Suppressor macrophage (primary cell): ENCODE measurements at regions not wholly inside any gene's neighbourhood (a gene's known extent, or its start where the extent isn't known, plus 50 kb on each side); places are given as distances from the start of the nearest gene placed in this dataset.
"Not testable (repeated sequence)": the region's sequence is repeated elsewhere in the genome, so short reads cannot be mapped to it uniquely, and the experiment has no call there.

Experiments
- DNase-seq, 4 experiments: peaks; one replicate each; pipeline ENCODE4 v3.0.0-alpha.2; 2020 to 2022

DNA sequence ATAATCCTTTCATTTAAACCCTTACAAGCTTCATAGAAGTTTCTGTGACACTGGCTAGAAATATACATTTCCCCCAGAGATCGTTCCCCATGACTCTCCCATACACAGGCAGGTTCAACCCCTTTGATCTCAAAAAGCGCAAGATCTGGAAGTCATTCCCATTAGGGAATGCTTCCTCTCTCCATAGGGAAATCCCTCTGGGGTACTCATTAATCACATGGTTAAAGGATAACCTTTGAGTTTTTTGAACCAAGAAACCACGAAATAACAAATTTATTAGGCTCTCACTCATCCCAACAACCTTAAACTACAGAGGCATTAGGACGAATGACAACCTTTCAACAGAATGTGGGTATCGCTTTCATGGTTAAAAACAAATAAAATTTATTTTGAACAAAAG lies 211.9 kb upstream of the PRICKLE2 start:
- no peak for DNase-seq

DNA sequence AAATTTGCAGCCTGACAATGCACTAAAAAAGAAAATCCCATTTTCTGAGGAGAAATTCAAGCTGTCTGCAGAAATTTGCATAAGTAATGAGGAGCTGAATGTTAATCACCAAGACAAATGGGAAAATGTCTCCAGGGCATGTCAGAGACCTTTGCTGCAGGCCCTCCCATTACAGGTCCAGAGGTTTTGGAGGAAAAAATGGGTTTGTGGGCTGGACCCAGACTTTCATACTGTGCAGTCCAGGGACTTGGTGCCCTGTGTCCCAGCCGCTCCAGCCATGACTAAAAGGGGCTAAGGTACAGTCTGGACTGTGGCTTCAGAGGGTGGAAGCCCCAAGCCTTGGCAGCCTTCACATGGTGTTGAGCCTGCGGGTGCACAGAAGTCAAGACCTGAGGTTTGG lies 209.8 kb upstream of the PRICKLE2 start:
- not testable (repeated sequence) for DNase-seq

DNA sequence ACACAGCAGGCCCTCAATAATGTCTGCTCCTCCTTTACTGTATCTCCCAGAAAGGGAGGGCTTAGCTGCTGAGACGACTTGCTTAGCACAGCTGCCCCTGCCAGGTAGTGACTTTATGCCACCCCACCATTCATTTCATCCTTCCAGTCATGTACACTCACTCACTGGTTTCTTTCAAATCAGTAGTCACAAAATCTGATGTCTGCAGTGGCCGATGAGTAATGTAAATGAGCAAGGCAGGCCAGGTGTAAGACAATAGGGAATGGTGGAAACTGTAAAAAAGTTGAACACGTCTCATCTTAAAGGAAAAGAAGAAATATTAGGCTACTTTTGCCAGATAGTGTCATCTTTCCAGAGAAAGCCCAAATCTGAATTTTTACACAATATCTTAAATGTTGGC lies 207.6 kb upstream of the PRICKLE2 start:
- DNase-seq: no peak

DNA sequence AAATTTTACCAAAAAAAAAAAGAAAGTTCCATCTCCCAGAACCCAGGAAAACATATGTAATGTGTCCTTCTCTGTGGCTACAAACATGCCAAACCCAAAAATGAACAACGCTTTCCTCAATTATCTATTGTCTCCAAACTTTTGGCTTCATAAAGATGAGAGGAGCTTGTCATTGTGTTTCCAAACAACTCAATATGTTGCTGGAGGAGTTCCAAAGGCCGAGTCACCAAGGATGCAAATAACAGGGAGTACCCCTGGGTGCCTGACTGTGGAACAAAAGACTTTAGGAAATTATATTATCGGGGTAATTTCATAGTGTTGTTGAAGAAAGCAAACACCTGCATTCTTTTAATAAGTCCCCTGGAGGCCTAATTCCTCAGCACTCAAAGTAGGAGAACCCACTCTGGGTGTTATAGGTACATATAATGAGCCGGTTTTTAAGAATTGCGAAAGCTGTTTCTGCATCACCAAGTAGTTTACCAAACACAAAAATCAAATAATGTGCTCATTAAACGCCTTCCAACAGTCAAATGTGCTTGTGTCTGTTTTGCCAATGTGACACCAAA lies 206.3 kb upstream of the PRICKLE2 start:
- no peak for DNase-seq

DNA sequence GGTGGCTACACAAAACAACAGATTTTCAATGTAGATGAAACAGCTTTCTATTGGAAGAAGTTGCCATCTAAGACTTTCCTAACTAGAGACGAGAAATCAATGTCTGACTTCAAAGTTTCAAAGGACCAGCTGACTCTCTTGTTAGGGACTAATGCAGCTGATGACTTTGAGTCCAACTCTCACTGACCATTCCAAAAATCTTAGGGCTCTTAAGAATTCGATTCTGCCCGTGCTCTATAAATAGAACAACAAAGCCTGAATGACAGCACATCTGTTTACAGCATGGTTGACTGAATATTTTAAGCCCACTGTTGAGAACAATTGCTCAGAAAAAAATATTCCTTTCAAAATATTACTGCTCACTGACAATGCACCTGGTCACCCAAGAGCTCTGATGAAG lies 202.4 kb upstream of the PRICKLE2 start:
- DNase-seq: no peak

DNA sequence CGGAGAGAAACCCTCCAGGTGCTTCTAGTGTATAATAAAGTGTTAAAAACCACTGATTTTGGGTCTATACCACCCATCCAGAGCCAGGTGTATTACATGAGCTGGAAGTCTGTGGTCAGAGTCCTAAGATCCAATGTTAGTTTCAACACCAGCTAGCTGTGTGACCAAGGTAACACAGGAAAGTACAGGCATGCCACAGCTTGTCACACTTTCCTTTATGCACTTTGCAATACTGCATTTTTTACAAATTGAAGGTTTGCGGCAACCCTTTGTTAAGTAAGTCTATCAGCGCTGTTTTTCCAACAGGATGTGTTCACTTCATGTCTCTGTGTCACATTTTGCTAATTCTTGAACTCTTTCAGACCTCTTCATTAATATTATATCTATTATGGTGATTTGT lies 201.3 kb upstream of the PRICKLE2 start:
- no peak for DNase-seq

DNA sequence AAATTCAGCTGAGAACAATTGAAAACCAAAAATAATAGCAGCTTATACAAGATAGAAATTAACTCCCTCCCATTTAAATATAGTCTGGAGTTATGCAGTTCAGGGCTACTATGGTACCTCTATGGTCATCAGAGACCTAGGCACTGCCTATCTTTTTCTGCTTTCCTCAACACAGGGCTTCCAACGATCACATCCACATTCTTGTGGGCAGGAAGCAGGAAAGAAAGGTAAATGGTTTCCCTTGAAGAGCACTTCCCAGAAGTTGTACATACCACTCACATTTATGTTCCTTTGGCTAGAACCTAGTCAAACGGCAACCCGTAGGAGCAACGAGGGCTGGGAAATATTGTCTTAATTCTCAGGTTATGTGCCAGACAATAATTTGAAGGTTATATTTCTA lies 197.7 kb upstream of the PRICKLE2 start:
- no peak for DNase-seq

DNA sequence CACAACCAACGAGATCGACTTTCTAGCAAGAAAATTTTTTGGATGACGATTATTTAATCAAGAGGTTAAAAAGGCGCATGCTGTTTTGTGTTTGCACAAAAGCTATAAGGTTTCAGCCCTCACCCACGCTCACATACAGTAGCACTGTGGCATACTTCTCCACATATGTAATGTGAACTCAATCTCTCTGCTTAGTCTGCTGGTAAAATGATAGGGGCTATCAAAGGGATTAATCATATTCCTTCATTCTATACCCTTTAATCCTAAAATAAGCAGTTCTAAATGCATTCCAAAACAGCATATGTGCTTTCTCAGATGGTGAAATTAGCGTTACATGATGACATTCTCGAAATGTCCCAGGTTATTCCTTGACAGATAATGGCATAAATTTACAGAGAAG lies 196.9 kb upstream of the PRICKLE2 start:
- no peak for DNase-seq

DNA sequence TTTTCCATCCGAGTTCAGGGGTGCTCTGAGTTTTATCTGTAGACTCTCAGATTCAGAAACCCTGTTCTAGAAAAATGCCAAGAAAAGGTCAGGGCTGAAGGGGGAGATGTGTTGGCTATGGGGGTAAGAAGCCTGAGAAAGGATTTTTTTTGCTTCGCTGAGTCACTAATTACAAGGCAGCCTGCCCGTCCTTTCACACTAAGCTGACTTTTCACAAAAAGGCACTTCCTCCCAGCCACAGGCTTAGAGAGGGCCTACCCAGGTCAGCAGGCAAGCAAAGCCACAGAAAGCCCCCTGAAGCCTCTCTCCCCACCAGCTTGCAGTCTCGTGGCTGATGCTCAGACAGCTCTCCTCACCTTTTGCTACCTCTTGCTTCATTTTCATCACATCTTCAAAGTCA lies 192.6 kb upstream of the PRICKLE2 start:
- DNase-seq: no peak

DNA sequence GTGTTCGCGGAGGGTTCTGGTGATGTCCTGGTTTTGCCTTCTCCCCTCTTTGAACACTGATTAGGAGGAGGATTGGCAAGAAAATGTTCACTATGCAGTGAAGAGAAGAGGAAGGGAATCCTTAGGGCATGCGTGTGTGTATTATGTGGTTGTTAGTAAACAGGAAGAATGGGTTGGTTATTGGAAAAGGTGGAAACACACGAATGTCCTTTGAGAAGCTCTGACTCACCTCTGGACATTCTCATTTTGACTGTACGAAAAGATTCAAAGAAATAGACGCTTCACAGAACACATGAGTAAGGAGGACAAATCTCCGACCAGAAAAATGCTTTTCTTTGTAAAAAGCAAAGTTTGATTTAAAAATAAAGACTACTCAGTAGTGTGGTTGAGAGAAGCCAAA lies 188.8 kb upstream of the PRICKLE2 start:
- DNase-seq: no peak

DNA sequence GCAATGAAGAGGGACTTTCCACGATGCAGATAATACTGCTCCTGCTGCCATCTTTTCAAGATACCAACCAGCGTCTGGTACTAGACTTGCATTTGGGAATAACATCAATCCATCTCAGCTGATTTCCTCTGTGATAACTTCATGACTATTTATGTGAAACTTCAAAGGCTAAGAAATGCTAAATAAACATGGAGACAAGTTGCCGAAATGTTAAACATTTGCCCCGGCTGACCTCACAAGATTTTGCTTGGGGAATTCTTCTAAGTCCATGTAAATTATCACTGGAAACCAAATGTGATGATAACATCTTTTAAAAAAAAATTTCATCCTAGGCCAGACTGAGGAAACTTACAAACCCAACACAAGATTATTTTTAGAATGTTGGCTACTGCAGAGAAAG lies 185.8 kb upstream of the PRICKLE2 start:
- DNase-seq: no peak

DNA sequence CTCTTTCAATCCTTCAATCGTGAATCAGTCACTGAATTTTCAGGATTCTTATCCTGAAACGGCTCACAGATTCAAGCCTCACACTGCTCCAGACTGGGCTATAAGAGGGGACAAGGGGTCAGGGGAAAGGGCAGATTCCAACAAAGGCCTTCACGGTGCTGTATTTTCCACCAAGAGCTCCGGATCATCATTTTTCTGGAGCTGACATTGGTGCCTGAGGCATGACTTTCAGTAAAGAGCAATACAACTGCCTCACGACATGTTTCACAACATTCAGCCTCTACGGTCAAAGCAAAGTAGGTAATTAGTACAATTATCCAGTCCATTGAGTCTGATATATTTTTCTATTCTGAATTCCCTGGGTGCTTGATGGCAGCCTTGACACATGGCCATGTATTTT lies 185.0 kb upstream of the PRICKLE2 start:
- DNase-seq: no peak

DNA sequence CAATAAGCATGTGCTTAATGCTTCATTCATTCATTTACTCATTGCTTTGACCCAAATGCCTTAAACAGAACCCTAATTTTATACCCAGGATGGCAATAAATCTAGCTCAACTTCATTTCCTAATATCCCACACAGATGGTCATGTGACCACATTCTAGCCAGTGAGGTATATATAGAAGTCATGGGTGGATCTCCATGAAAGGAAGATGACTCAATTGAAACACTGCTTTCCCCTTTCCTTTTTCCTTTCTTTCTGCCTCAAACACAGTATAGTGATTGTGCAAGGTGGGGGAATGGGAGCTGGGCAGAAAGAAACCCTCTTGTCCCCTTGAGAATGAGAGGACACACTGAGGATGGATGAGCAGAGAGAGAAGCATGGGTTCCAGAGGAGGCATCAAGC lies 183.5 kb upstream of the PRICKLE2 start:
- no peak for DNase-seq

DNA sequence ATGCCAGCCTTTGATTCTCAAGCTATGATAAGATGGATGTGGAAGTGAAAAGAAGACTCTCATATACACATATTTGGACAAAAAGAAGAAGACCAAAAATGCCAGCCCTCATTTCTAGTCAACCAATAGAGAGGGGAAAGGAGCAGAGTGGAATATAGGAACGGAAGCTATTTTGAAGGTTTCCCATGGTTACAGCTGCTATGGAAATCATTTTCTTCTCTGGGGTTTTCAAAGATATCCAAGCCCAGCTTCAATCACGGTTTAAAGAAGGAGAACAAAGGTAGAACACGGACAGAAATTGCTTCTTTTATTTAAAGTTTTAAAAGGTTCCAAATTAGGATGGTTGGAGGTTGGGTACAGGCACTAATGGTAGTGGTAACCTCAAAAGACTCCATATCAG lies 181.0 kb upstream of the PRICKLE2 start:
- DNase-seq: no peak

DNA sequence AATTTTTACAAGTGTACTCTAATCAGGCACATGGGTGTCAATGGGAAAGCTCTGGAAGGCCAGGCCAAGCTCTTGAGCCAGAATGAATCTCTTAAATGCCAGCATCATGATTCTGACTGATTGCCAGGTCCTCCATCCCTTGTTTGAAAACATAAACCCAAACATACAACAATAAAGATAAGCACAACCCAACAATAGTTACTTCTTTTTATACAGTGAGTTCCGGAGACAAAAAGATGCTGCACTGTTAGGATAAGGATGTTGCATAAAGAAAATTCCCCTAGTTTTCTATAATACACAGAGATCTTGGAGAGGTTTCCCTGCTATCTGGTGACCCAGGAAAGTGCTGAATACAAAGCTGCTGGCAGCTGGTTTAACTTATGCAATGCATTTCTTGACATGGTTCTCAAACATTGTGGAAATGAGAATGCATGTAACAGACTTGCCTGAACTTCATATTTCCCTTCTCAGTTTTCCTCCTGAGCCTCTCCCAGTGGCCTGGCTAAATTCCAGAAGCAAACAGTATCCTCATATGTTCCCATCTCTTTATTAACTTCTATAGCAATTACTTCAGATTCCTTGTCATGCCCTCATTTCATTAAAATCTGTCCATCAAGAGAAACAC lies 180.1 kb upstream of the PRICKLE2 start:
- DNase-seq: no peak

DNA sequence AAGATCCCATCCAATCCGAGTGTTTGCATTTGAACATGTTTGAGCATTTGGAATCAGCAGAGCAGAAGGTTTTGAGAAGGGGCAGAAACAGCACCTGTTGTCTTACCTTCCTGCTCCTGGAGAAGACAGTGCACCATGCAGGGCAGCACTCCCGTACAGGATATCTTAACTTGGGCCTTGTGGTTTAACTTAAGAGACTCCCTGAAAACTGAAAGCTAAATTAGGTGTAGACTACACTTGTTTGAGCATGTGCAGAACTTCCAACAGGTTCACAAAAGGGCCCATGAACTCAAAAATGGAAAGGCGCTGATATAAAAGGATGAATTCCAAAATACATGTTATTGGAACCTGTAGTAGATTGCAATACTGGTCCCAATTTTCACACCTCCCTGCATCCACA lies 175.4 kb upstream of the PRICKLE2 start:
- no peak for DNase-seq

DNA sequence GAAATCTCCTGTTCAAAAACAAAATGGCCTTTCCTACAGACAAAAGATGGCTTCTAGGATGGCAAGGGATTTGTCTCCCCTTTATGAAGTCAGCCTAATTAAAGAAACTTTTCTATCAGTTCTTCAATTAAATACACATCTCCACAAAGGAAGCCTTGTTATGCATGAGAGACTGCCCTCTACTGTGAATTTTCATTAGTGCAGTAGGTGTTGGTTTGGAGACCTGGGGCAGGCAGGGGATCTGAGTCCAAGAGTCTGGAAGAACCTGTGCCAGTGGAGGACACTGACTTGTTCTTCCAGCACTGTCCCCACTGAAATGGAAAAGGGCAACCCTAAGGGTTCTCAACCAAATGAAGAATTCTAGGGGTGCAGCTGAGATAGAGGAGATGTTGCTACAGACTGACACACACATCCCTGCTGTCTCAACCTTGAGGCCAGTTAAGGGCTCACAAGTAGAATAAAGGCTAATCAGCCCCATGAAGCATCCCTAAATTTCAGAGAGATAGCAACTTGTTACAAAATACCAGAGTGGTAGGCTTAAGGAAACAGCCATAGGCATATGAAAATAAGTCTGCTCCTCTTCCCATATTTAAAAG lies 174.0 kb upstream of the PRICKLE2 start:
- DNase-seq: peak; percentile 36 to 49 (median 42)

DNA sequence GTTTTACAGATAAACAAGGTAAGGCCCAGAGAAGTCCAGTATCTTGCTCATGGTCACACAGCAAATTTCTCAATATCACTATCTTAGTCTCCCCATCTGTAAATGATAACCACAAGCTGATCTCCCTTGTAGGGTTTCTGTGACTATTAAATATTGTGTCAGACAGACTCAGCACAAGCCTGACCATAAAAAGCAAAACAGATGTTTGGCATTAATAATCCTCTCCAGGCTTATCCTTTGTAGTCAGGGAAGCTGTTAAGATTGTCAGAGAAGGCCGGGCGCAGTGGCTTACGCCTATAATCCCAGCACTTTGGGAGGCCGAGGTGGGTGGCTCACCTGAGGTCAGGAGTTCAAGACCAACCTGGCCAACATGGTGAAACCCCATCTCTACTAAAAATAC lies 173.2 kb upstream of the PRICKLE2 start:
- no peak for DNase-seq

DNA sequence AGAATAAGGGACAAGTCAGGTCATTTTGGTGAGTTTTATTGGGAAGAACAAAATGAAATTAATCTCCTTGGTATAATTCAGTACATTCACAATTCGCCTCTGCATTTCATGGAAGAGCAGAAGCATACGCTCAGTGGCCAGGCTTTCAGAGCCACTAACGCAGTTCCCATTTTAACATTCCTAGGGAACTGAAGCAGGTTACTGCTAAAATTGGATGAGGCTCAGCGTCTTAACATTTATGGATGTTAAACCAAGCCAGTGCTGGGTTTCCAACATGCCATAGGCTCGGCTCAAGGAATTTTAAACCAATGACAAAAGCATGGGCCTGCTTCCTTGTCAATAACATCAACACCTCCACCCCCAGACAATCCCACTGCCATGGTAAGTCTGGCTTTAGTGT lies 172.7 kb upstream of the PRICKLE2 start:
- DNase-seq: no peak

DNA sequence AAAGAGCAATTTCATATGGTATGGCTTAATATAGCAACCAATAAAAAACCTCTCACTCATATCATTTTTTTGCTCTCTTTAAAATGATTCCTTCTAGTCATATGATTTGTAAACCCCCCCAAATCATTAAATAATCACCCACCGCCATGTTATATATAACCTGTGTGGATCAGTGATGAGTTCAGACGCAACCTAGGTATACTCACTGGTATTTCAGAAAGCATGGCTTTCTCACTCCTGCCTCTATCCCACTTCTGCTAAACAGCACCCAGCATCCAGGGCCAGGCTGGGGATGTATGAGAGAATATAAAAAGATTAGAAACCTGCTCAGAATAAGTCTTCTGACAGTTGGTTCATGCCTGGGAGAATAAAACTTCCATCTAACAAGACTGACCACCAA lies 172.3 kb upstream of the PRICKLE2 start:
- no peak for DNase-seq

DNA sequence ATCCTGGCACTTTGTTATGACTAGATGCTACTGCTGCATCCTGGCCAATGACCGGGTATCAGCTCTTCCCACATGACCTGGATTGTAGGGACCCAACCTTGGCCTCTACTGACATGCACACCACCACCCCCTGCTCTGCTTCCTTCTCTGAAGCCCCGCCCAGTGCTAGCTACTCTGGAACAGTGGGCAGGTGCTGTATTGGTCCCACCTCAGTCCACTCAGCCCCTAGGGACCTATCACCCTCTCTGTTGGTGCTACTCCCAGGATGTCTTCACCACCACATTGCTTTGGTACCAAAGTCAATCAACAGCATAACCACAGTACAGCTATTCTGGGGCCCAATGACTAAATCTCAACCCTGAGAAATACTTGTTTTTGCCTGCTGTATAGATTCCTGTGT lies 170.2 kb upstream of the PRICKLE2 start:
- DNase-seq: no peak

DNA sequence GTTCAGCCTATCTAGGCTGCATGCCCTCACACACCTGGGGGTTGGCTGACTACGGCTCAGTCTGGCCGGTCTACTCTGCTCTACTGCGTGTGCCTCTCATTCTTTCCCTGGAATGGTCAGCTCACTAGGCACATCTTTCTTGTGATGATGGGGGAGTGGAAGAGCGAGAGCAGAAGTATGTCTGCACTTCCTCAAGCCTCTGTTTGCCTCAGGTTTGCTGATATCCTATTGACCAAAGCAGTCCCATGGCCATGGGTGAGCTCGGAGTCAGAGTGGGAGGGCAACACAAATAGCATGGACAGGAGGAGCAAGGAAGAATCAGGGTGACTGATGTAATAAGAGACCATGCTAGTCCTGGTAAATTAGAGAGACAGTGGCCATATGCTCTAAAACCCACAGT lies 167.9 kb upstream of the PRICKLE2 start:
- DNase-seq: no peak

DNA sequence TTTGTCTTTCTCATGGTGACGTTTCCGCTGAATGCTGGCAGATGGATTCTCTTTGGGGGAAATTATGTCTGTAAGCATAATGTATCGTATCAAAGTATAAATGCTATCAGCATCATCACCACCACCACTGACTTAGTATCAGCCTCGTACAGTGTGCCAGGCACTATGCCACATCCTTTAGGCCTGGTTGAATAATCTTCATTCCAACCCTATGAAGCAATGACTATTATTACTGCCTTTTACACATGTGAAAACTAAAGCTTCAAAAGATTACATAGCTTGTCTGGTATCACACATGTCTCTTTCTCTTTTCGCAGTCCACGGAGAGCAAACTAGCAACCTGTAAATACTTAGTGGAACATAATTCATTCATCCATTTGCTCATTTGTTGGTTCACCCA lies 166.7 kb upstream of the PRICKLE2 start:
- no peak for DNase-seq

DNA sequence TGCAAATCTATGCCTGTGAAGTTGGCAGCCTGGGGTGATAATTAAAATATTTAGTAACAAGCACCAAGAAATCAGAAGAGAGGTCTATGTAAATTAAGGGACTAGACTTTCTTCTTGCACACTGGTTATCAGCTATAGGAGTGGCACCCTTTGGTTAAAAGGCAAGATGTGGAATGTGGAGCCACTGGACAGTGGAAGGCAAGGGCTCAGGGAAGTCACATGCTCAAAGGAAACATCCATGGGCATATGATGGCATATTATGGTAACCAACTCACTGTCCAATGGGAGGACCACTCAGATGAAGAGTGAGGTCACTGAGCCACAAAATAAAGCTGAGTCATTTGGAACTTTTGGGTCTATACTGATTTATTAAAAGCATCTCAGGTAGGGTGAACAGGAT lies 165.6 kb upstream of the PRICKLE2 start:
- DNase-seq: no peak

DNA sequence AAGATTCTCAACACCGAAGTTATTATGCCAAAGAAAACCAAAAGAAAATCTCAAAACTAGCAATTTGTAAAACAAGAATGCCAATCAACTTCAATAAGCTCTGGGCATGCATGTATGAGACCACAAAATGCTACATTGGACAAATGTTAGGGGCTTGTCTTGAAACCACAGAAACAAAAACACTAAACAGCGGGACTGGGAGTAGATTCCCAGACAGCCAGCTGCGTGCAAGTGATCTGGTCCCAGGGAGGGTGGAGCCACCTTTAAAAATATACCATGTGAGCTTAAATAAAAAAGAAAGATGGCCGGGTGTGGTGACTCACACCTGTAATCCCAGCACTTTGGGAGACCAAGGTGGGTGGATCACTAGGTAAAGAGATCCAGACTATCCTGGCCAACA lies 163.6 kb upstream of the PRICKLE2 start:
- no peak for DNase-seq
